B cell (primary cell): ENCODE measurements at regions not wholly inside any gene's neighbourhood (a gene's known extent, or its start where the extent isn't known, plus 50 kb on each side); places are given as distances from the start of the nearest gene placed in this dataset.

Source experiments
- ATAC-seq: fragments of 200-7000 bp; cut with Tn5 transposase; one replicate; pipeline ENCODE4 v1.10.0; 2021; ENCODE audit warnings: low read depth, mild to moderate bottlenecking, moderate number of reproducible peaks, moderate library complexity
- CTCF ChIA-PET: fragments of 350-600 bp; sonication (Branson Sonifier 250); formaldehyde crosslinking; loops from one replicate; lab custom pipeline; 2021; ENCODE audit warnings: antibody characterized with exemption, inconsistent platforms; lab: Charles Lee
- POLR2A ChIA-PET: fragments of 350-600 bp; sonication (Branson Sonifier 250); formaldehyde crosslinking; loops from one replicate; lab custom pipeline; 2021; ENCODE audit warnings: antibody characterized with exemption; lab: Charles Lee
- DNase-seq: peaks from one replicate; pipeline ENCODE4 v3.0.0; 2013
- H2AFZ ChIP-seq: 2 replicates; pipeline ENCODE4 v1.6.1; 2012; ENCODE audit warnings: mild to moderate bottlenecking, low read depth, low read length; ENCODE audit not compliant: insufficient read depth, poor library complexity, severe bottlenecking
- H3K27ac ChIP-seq, 2 donors: 1 replicate in 1 of 2; 2 replicates in 1 of 2; pipeline ENCODE4 v1.5.1; 2012 to 2013; ENCODE audit warnings: low read length in 2 of 2, mild to moderate bottlenecking in 2 of 2, moderate library complexity in 1 of 2
- H3K27me3 ChIP-seq, 4 experiments: fragments of 200-600 bp in 1 of 4; sonication (generic) in 1 of 4; replicated peaks in 1 of 4; 1 replicate in 2 of 4; 2 replicates in 2 of 4; pipeline versions ENCODE4 v1.6.1 to v1.7.0; 2013 to 2016; ENCODE audit warnings: low read length in 3 of 4, mild to moderate bottlenecking in 2 of 4, mixed read lengths in 1 of 4, moderate library complexity in 1 of 4; ENCODE audit not compliant: insufficient read depth in 4 of 4, control insufficient read depth in 3 of 4; ENCODE audit errors: control extremely low read depth in 1 of 4
- H3K36me3 ChIP-seq, 2 experiments: replicated peaks in 1 of 2; 1 replicate in 1 of 2; 2 replicates in 1 of 2; pipeline versions ENCODE4 v1.6.1 to v1.7.1; 2013; ENCODE audit warnings: low read length in 1 of 2; ENCODE audit not compliant: insufficient read depth in 2 of 2, control insufficient read depth in 1 of 2; ENCODE audit errors: control extremely low read depth in 1 of 2, extremely low read depth in 1 of 2
- H3K4me1 ChIP-seq, 2 donors: fragments of 200-600 bp in 1 of 2; sonication (generic) in 1 of 2; 1 replicate in 1 of 2; 2 replicates in 1 of 2; pipeline versions ENCODE4 v1.5.1 to v1.6.1; 2013 to 2017; ENCODE audit warnings: low read length in 2 of 2; ENCODE audit not compliant: control insufficient read depth in 2 of 2, insufficient read depth in 2 of 2
- H3K4me2 ChIP-seq: replicated peaks from 2 replicates; pipeline ENCODE3; 2012; ENCODE audit warnings: mild to moderate bottlenecking, low read depth, low read length; ENCODE audit not compliant: poor library complexity, severe bottlenecking
- H3K4me3 ChIP-seq, 5 experiments: fragments of 200-600 bp in 1 of 5; sonication (generic) in 1 of 5; 1 replicate in 3 of 5; 2 replicates in 2 of 5; pipeline versions ENCODE4 v1.5.1 to v1.7.0; 2011 to 2016; ENCODE audit warnings: low read length in 4 of 5, mild to moderate bottlenecking in 4 of 5, low read depth in 2 of 5, control low read depth in 1 of 5, moderate library complexity in 1 of 5; ENCODE audit not compliant: insufficient read depth in 1 of 5; ENCODE audit errors: control extremely low read depth in 1 of 5, extremely low read depth in 1 of 5
- H3K79me2 ChIP-seq: fragments of 200-600 bp; sonication (generic); one replicate; pipeline ENCODE4 v1.6.0; 2016; ENCODE audit warnings: low read length; ENCODE audit not compliant: control insufficient read depth, insufficient read depth
- H3K9ac ChIP-seq: fragments of 200-600 bp; sonication (generic); 2 replicates; pipeline ENCODE4 v1.6.1; 2017; ENCODE audit warnings: mild to moderate bottlenecking, low read length, moderate library complexity
- H3K9me3 ChIP-seq, 3 donors: one replicate each; pipeline versions ENCODE4 v1.6.1 to v1.7.1; 2013; ENCODE audit warnings: low read length in 2 of 3; ENCODE audit not compliant: control insufficient read depth in 2 of 3, insufficient read depth in 1 of 3; ENCODE audit errors: control extremely low read depth in 1 of 3
- H4K20me1 ChIP-seq: 2 replicates; pipeline ENCODE4 v1.6.0; 2012; ENCODE audit warnings: mild to moderate bottlenecking, low read length; ENCODE audit not compliant: insufficient read depth, control insufficient read depth, poor library complexity, severe bottlenecking
- H3K27ac Mint-ChIP-seq: one replicate; pipeline ENCODE4 v1.8.0; 2021; ENCODE audit warnings: mixed read lengths
- H3K27me3 Mint-ChIP-seq: one replicate; pipeline ENCODE4 v1.8.0; 2021; ENCODE audit warnings: mixed read lengths
- H3K4me1 Mint-ChIP-seq: one replicate; pipeline ENCODE4 v1.8.0; 2021; ENCODE audit warnings: mixed read lengths
- H3K4me3 Mint-ChIP-seq: one replicate; pipeline ENCODE4 v1.8.0; 2021; ENCODE audit warnings: mixed read lengths
- H3K9me3 Mint-ChIP-seq: one replicate; pipeline ENCODE4 v1.8.0; 2022; ENCODE audit warnings: mixed read lengths; ENCODE audit not compliant: insufficient read depth
- EZH2 ChIP-seq: IDR thresholded peaks from 2 replicates; pipeline ENCODE4 v1.6.1; 2012; ENCODE audit warnings: borderline replicate concordance, low read depth, mild to moderate bottlenecking, moderate library complexity, low read length; ENCODE audit not compliant: insufficient read depth, poor library complexity, severe bottlenecking
- WGBS: methylation state at CpG from one replicate; pipeline ENCODE4 v1.1.5; 2013; ENCODE audit warnings: missing lambda C conversion rate; ENCODE audit not compliant: insufficient coverage; 5-methylcytosine and 5-hydroxymethylcytosine counted together
- intact Hi-C: fragments of 100-400 bp; cut with micrococcal nuclease; formaldehyde crosslinking; loops from one replicate; pipeline ENCODE4 v1.10.0; 2022
- TF ChIP-seq, protein P1 (sequence below): fragments of 200-600 bp; IDR thresholded peaks from one replicate; pipeline ENCODE4 v1.8.0; 2022; ENCODE audit warnings: antibody characterized with exemption, mild to moderate bottlenecking

- Histone ChIP-seq H3K4me1 (no peaks in the 10 kb centered on the region), H3K36me3 (no peaks in the 10 kb centered on the region), H3K79me2 (no peaks in the 10 kb centered on the region), H3K9ac (no peak overlapping the region), H3K4me3 (no peak overlapping the region), H2AFZ (no peak overlapping the region), H3K27ac (no peak overlapping the region), H3K9me3 (no peaks in the 10 kb centered on the region), H4K20me1 (no peaks in the 10 kb centered on the region), H3K4me2 (no peak overlapping the region), H3K27me3 (peaks cover 0 to 5% (median 2%) of the 10 kb centered on the region in 4 experiments)
- intact Hi-C loops, result no loop called here
- CTCF ChIA-PET, result no interaction called here
- H3K4me3 Mint-ChIP-seq, result no peak overlapping the region
- no peak for TF ChIP-seq EZH2
- TF ChIP-seq, protein P1, sequence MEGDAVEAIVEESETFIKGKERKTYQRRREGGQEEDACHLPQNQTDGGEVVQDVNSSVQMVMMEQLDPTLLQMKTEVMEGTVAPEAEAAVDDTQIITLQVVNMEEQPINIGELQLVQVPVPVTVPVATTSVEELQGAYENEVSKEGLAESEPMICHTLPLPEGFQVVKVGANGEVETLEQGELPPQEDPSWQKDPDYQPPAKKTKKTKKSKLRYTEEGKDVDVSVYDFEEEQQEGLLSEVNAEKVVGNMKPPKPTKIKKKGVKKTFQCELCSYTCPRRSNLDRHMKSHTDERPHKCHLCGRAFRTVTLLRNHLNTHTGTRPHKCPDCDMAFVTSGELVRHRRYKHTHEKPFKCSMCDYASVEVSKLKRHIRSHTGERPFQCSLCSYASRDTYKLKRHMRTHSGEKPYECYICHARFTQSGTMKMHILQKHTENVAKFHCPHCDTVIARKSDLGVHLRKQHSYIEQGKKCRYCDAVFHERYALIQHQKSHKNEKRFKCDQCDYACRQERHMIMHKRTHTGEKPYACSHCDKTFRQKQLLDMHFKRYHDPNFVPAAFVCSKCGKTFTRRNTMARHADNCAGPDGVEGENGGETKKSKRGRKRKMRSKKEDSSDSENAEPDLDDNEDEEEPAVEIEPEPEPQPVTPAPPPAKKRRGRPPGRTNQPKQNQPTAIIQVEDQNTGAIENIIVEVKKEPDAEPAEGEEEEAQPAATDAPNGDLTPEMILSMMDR, result no peak
- ATAC-seq, result no peak
- peaks cover 7% of the 10 kb centered on the region for H3K27me3 Mint-ChIP-seq
- DNase-seq, result no peak
- WGBS, result 90% methylated on average over 2 of the region's 2 CpGs
- no peak overlapping the region for H3K27ac Mint-ChIP-seq
- POLR2A ChIA-PET, result no interaction called here
- H3K4me1 Mint-ChIP-seq, result no peaks in the 10 kb centered on the region
- H3K9me3 Mint-ChIP-seq, result peaks cover under 1% of the 10 kb centered on the region
Observed at GRCh38 chr3:132773071-132773619, 50.9 kb upstream of the NPHP3 start.

DNA sequence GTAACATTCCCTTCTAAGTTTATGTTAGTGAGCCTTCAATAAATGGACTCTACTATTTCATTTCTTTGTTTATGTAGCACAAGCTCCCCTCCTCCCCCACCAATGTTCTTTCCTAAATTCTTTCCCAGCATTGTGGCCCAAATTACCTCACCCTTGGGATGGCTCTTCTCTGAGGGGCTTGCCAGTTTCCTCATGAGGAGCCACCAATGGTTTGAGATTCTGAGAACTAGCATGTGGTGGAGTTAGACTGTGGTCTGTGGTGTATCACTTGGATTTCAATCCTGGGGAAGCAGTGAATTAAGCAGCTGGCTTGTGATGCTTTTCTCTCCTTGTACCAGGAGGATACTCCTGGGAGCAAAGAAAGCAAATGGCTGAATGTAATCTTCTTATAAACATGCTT is 50.0 kb upstream of the NPHP3 start:
- Histone ChIP-seq H3K9ac (no peak overlapping the region), H4K20me1 (no peaks in the 10 kb centered on the region), H3K27me3 (peaks cover 0 to 5% (median 3%) of the 10 kb centered on the region in 4 experiments), H3K79me2 (no peaks in the 10 kb centered on the region), H3K9me3 (no peaks in the 10 kb centered on the region), H3K4me2 (no peak overlapping the region), H2AFZ (no peak overlapping the region), H3K36me3 (no peaks in the 10 kb centered on the region), H3K4me1 (no peaks in the 10 kb centered on the region), H3K27ac (no peak overlapping the region), H3K4me3 (no peak overlapping the region)
- DNase-seq (no peak), ATAC-seq (no peak)
- Mint-ChIP-seq H3K27ac (no peak overlapping the region), H3K9me3 (peaks cover 7% of the 10 kb centered on the region), H3K4me1 (no peaks in the 10 kb centered on the region), H3K4me3 (no peak overlapping the region), H3K27me3 (peaks cover 12% of the 10 kb centered on the region)
- ChIA-PET POLR2A (no interaction called here), CTCF (no interaction called here)
- intact Hi-C loops, result no loop called here
- no peak for TF ChIP-seq EZH2
- TF ChIP-seq, protein P1, result no peak
